HG03521 (cell line): ENCODE measurements at regions not wholly inside any gene's neighbourhood (a gene's known extent, or its start where the extent isn't known, plus 50 kb on each side); places are given as distances from the start of the nearest gene placed in this dataset.

Source experiments
- ATAC-seq: cut with Tn5 transposase; IDR thresholded peaks from one replicate; pipeline ENCODE4 v1.9.1; 2021; ENCODE audit warnings: mild to moderate bottlenecking, moderate library complexity; ENCODE audit not compliant: unreplicated experiment

DNA sequence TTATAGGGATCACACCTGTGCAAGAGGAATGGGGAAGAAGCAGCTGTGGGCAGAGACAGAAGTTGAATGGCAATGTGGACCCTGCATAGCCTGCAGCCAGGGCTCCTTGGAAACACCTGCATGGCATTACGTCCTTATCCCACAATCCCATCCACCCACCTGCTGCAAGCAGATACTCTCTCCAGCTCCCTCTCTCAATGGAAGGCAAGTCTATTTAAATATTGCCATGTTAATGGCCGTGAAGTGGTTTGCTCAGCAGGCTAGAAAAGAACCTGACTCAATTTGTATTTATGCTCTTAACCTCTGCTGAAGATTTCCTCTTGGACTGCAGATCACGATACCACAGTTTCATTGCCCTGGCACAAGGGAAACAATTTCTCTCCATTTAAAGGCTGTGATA is 417.0 kb downstream of the TYW1 start:
- ATAC-seq = no peak

DNA sequence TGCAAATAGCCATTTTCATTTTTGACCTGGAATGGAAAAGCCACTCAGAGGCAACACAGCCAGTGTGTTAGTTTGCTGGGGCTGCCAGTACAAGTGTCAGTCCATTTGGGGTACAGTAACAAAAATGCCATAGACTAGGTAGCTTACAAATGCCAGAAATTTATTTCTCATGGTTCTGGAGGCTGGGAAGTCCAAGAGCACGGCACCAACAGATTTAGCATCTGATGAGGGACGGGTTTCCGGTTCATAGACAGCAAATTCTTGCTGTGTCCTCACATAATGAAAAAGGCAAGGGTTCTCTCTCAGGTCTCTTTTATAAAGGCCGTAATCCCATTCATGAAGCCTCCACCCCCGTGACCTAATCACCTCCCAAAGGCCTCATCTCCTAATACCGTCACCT is 418.2 kb downstream of the TYW1 start:
- no peak for ATAC-seq

DNA sequence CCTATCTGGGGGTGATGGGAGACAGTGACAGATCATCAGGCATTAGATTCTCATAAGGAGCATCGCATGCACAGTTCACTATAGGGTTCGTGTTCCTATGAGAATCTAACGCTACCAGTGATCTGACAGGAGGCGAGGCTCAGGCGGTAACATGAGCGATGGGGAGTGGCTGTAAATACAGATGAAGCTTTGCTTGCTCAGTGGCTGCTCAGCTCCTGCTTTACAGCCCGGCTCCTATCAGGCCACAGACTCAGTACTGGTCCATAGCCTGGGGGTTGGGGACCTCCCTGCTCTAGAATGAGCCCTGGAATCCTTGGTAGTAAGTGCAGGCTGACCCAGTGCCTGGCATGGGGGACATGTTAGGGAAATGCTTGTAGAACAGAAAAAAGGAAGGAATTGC is 426.0 kb downstream of the TYW1 start:
- no peak for ATAC-seq

DNA sequence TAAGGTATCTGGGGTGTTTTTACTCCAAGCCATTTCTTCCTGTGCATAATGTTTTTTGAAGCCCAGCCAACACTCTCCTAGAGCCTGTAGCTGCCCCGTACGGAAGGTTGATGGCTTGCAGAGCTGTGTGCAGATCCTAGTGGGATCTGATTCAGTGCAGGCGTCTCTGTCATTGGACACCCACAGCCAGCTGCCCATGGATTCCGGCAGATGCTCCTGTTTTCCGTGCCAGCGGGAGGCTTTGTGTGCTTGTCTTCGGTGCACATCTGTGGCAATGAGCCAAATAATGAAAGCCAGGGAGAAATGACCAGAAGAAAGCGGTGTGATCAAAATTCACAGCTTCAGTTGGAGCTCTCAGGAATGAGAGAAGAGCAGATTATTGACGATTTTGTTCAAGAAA is 426.4 kb downstream of the TYW1 start:
- no peak for ATAC-seq

DNA sequence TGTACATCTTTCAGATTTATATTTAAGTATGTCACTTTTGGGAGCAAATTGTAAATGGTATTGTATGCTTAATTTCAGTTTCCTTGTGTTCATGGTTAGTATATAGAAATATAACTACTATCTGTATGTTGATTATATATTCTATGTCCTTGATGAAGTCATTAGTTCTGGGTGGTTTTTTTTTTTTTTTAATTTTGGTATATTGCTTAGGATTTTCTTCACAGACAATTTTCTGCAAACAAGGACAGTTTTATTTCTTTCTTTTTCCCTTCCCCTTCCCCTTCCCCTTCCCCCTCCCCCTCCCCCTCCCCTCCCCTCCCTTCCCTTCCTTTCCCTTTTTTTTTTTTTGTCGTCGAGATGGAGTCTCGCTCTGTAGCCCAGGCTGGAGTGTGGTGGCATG is 430.0 kb downstream of the TYW1 start:
- ATAC-seq = no peak

DNA sequence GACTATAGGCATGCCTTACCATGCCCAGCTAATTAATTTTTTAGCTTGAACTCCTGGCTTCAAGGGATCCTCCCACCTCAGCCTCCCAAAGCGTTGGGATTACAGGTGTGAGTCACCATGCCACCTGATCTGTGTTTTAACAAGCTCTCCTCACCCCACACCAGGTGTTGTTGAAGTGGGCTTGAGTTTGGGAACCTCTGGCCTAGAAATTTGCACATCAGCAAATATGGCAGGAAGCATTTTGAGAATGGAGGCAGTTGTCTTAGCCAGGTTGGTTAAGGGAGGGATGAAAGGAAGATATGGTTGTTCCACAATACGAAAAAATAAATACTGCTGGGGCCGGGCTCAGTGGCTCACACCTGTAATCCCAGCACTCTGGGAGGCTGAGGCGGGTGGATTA is 433.1 kb downstream of the TYW1 start:
- ATAC-seq = no peak

DNA sequence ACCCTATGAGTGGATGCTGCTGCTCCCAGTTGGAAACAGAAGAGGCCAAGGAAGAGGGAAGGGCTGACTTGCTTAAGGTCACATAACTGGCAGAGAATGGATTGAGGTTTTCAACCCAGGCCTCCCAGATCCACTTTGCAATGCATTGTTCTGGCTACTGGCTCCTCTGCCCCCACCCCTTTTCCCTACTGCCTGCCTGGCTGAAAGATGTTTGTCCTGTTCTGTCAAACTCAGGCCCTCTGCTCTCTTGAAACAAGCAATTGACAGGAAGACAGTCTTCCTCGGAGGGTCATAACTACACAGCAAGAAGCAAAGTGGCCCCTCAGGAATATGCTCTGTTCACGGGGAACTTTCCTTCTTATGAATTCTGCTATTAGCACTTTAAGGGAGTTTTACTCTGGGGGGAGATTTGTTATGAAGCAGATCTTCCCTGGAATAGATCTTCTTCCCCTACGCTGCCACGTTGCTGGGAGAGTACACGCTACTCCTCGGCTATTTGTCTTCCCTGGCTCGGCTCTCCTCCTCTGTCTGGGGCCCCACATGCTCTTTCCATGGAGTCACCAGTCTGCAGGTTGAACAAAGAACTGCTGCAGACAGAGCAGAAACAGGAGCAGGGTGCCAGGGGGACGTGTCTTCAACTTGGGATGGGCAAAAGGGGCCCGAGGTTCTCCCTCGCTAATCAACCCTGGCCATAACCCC is 436.1 kb downstream of the TYW1 start:
- no peak for ATAC-seq

DNA sequence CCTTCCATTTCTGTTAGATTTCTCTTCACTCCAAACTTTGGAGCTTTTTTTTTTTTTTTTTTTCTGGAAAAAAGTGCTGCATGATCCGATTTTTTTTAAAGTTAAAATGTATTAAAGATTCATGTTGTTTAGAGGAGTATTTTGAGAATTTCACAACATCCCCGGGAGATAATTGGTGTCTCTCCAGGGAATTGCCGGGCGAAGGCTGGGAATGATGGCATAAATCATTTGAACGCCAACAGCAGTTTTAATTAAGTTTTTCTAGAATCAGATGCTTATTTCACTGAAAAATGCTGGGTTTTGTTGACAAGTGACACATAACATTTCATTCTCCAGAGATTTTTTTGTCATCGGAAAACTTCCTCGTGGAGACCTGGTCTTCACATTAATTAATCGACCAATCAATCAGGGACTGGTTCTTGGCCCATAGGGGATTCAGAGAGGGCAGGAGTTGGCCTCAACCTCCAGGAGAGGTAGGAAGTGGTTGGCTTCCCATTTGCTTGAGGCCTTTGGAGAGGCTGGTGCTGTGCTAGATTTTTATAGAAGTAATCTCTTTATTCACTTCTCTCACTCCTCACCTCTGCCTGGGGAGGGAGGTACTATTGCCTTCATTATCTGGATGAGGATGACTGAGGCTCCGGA is 439.4 kb downstream of the TYW1 start:
- ATAC-seq = no peak

DNA sequence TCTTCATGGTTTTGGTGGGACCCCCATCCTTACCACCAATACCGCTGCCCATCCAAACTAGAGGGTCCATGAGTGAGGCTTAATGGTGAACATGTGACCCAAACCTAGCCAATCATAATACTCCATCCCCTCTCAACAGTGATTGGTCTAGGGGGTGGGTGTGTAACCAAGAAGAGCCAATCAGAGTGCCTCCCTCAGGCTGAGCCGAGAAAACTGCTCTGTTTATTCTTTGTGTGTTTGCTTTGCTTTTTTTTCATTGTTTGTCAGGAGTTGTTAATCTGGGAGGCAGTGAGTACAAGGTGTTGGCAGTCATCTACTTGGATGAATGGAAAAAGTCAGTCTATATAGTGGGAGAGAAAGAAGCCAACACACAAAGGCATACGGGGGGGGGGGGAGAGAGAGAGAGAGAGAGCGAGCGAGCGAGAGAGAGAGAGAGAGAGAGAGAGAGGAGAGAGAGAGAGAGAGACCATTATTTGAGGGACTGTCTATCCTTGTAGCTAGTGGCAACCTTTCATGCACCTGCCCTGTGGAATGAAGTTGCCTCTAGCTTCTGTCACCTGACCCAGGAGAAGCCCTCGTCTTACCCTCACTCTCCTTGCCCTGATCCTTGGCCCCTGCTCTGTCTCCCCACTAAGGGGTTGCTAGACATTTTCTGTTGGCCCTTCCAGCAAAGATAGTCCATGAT is 441.7 kb downstream of the TYW1 start:
- no peak for ATAC-seq

DNA sequence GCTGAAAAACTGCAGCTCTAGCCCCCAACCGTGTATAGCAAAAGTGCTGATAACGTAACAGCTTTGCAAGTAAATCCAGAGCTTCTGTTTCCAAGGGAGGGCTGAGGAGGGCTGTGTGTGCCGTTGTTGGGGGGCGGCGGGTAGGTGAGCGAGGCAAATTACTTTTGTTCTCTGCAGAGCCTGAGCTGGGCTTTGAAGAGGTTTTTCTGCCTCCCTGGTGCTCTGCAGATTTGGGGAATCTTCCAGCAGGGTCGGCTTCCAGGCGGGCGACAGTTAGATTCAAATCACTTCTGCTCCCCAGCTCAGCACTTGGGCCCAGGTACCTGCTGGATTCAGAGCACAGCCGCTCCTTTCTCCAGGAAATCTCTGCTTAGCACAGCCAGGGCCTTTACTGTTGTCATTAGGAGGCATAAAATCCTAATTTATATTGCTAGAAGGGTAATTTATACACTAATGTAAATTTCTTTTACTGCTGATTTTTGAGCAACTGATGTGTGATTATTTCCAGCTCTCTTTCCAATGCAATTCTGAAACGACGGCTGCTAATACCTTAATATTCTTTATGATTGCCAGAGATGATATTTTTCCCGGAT is 442.4 kb downstream of the TYW1 start:
- no peak for ATAC-seq

DNA sequence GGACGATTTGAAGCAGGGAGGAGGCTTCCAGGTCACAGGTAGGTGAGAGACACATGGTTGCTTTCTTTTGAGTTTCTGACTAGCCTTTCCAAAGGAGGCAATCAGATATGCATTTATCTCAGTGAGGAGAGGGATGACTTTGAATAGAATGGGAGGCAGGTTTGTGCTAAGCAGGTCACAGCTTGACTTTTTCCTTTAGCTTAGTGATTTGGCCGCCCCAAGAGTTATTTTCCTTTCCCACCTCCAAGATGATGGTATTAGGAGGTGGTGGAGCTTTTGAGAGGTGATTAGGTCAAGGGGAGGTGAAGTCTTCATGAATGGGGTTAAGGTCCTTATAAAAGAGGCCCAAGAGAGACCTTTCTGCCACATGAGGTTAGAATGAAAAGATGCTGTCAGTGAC is 443.7 kb downstream of the TYW1 start:
- no peak for ATAC-seq

DNA sequence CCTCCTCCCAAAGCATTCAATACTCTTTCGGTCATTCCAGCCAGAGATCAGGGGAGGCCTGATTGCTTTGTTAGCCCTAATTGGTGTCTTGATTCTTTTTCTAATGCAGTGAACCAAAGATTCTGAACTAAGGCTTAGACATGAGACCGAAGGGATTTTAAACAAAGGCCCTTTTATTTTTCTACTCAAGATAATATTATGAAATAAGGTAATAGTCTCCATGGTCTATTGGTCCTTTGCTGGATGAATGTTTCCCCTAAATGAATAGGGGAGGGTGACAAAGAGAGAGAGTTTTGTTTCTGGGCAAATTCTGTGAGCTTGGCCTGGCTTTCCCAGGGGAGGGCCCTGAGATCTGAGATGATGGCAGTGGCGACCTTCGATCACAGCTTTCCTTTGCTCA is 449.1 kb downstream of the TYW1 start:
- ATAC-seq = no peak

DNA sequence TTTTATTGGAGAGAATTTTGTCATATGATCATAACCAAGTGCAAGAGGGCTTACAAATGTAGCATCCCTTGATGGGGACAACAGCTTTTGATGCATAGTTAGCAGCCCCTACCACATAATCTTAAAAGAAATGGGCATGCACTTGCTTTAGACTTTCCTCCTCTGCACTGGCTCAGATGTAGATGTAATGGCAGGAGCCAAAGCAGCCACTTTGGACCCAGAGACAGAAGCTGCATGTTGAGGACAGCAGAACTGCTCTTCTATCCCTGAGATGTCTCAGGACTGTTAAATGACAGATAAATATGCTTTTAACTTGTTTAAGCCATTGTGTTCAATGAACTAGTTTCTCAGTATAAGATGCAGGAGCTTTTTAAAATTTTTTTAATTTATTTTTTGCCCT is 450.7 kb downstream of the TYW1 start:
- no peak for ATAC-seq

DNA sequence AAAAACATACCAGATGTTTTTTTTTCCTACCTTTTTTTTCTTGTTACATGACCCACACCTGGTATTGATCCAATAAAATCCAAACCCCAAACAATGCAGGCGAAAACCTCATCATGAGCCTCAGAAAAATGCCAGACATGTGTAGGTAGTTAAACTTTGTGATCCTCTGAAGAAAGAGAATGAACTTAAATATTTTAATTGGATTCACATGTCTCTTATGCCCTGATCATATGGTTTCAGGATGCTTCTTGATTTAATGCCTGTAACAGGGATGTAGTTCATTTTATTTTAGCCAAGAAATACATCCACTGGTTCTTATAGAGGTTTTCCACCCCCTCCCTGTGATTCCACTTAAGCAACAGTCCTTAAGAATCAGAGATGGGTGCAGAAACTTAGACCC is 451.6 kb downstream of the TYW1 start:
- ATAC-seq = no peak

DNA sequence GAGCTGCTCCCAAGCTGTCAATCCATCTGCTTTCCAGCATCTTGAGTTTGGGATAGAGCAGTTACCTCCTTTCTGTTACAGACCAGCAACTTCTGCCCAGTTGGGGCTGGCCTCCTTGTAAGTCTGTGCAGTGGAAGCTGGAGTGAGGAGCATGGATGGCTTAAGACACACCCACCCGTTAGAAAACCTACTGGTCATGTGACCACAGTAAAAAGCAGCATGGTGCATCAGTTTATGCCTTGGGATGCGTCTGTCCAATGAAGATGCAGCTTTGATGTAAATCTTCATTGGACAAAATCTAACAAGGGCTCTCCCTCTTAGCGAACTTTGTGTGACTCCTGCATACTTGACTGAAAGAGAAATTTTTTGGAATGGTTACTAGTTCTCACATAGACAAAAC is 453.5 kb downstream of the TYW1 start:
- ATAC-seq = no peak

DNA sequence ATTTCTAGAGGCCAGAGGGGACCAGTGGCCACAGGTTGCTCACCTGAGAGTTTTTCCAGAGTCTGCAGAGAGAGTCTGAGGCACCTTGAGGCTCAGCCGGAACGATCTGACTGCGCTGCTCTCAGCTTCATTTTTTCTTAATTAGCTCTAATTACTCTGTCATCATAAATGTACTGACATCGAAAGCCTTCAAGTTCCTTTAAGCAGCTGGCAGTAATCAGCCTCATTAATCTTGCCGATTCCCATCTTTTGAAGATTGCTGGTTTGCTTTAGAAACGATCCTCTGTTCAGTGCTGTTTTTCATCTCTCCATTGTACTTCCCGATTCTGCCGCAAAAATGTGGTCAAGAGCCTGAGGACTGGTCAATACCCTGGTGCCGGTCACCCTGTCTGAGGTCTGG is 454.7 kb downstream of the TYW1 start:
- no peak for ATAC-seq

DNA sequence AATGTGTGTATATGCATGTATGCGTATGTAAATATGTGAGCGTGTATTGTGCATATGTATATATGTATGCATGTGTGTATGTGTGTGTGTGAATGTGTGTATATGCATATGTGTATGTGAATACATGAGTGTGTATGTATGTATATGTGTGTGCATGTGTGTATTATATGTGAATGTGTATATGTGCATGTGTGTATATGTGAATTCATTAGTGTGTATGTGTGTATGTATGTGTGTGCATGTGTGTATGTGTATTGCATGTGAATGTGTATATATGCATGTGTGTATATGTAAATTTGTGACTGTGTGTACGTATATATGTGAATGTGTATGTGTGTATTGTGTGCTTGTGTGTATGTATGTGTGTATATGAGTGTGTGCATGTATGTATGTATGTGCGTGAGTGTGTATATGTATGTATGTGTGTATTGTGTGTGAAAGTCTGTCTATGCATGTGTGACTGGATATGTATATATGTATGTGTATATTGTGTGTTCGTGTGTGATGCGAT is 455.9 kb downstream of the TYW1 start:
- no peak for ATAC-seq

DNA sequence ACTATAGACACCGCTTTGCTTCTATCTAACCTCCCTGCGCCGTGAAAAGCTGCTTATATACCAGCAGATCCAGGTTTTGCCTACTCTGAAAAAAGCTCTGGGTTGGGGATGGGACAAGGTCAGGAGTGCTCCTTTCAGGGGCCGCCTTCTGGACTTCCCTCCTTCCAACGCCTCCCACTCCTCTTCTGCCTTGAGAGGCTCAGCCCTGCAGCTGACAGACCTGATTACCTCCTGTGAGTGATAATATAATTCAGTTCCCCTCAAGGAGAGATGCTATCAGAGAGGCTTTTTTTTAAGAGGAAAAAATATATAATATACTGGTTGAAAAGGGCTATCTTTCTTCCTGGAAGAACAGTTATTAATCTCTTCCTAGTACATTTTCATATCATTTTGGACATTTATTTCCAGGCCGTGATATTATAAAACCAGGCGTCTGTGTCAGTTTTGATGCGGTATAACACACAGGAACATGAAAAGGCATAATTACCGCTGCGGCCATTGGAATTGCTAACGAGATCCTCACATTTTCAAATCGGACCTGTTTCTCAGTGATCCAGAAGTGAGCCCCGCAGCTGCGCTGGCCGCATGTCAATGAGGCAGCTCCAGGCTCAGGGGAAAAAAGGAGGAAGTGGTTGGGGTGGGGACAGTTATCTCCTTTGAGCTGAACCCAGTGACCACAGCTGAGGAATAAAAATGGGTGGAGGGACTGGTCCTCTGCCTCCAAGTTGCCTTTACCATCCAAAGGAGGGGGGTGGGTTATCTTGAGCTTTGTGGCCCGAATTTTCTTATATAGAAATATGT is 457.1 kb downstream of the TYW1 start:
- no peak for ATAC-seq

DNA sequence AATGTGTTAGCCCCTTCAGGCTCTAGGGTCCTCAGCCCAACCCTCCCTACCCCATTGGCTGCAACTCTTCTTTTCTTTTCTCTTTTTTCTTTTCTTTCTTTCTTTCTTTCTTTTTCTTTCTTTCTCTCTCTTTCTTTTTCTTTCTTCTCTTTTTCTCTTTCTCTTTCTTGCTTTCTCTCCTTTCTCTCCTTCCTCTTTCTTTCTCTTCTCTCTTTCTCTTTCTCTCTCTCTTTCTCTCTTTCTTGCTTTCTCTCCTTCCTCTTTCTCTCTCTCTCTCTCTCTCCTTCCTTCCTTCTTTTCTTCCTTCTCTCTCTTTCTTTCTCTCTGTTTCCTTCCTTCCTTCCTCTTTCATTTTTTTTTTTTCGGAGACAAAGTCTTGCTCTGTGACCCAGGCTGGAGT is 458.9 kb downstream of the TYW1 start:
- no peak for ATAC-seq

DNA sequence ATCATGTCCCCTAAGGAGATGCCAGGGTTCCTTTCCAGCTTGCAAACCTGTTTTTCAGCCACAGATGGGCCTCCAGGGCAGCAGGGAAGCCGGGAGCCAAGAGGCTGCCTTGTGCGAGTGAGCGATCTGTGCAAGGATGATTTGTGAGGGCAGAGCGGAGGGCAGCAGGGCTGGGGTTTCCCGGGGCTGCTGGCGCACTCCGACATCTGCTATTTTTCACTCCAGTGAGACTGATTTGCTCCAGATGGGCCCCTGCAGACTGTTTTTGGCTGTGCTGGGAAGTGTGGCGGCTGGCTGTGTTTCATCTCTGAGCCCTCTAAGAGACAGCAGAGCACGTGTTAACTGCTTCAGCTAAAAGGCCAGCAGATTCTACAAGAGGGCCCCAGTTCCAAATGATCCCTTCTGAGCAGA is 466.2 kb downstream of the TYW1 start:
- ATAC-seq = no peak

DNA sequence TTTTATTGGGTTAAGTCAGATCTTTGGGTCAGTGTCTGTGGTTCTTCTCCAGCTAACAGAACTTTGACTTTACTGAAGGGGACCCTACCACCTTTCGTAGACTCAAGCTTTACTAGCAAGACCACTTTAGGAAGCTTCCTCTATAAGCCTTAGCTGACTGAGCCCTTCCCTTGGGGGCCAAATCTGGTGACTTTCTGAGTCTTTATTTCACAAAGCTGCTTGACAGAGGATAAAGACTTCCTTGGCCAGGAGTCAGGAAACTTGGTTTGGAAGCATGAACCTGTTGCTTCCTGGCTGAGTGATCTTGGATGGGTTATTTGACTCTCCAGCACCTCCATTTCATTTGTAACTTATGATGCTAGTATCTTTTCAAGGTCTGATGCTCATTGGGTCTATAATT is 466.7 kb downstream of the TYW1 start:
- ATAC-seq = no peak
